GM06990 (cell line): ENCODE measurements at regions not wholly inside any gene's neighbourhood (a gene's known extent, or its start where the extent isn't known, plus 50 kb on each side); places are given as distances from the start of the nearest gene placed in this dataset.

Experiments used
- DNase-seq: peaks from one replicate; pipeline ENCODE4 v3.0.0-alpha.2; 2011; ENCODE audit not compliant: insufficient read length; ENCODE audit errors: extremely low read depth
- H3K27me3 ChIP-seq: replicated peaks from 2 replicates; pipeline ENCODE4 v1.6.0; 2011; ENCODE audit warnings: low read length; ENCODE audit not compliant: control insufficient read depth, insufficient read depth
- H3K36me3 ChIP-seq: 2 replicates; pipeline ENCODE4 v1.5.1; 2011; ENCODE audit warnings: low read length; ENCODE audit not compliant: control insufficient read depth, insufficient read depth
- H3K4me3 ChIP-seq: replicated peaks from 2 replicates; pipeline ENCODE4 v1.5.1; 2011; ENCODE audit warnings: low read depth, mild to moderate bottlenecking, control low read depth, low read length
- TF ChIP-seq, protein P1 (sequence below): IDR thresholded peaks from 2 replicates; pipeline ENCODE4 v1.5.1; 2011; ENCODE audit warnings: low read length, control low read depth, mild to moderate bottlenecking, inconsistent platforms; ENCODE audit not compliant: insufficient read depth, poor library complexity, severe bottlenecking

GRCh38 chr1:22318279-22318981, 133.2 kb upstream of the ZBTB40 start:
- TF ChIP-seq, protein P1, sequence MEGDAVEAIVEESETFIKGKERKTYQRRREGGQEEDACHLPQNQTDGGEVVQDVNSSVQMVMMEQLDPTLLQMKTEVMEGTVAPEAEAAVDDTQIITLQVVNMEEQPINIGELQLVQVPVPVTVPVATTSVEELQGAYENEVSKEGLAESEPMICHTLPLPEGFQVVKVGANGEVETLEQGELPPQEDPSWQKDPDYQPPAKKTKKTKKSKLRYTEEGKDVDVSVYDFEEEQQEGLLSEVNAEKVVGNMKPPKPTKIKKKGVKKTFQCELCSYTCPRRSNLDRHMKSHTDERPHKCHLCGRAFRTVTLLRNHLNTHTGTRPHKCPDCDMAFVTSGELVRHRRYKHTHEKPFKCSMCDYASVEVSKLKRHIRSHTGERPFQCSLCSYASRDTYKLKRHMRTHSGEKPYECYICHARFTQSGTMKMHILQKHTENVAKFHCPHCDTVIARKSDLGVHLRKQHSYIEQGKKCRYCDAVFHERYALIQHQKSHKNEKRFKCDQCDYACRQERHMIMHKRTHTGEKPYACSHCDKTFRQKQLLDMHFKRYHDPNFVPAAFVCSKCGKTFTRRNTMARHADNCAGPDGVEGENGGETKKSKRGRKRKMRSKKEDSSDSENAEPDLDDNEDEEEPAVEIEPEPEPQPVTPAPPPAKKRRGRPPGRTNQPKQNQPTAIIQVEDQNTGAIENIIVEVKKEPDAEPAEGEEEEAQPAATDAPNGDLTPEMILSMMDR: no peak
- no peaks in the 10 kb centered on the region for H3K36me3 ChIP-seq
- H3K27me3 ChIP-seq: peaks cover 3% of the 10 kb centered on the region
- H3K4me3 ChIP-seq: no peak overlapping the region
- DNase-seq: no peak

DNA sequence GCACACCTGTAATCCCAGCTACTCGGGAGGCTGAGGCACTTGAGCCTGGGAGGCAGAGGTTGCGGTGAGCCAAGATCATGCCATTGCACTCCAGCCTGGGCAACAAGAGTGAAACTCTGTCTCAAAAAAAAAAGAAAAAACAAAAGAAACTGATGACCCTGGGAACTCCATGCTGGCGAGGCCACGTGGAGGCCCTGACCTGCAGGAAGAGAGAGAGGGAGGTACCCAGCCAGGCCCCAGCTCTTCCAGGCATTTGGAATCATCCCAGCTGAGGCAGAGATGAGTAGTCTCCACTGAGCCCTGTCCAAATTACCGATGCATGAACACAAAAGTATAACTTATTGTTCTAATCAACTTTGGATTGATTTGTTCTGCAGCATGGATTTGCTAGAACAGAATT, 132.0 kb upstream of the ZBTB40 start:
- Histone ChIP-seq H3K4me3 (no peak overlapping the region), H3K36me3 (no peaks in the 10 kb centered on the region), H3K27me3 (peaks cover 3% of the 10 kb centered on the region)
- no peak for DNase-seq
- TF ChIP-seq, protein P1: no peak

GRCh38 chr1:22320587-22321344, 130.9 kb upstream of the ZBTB40 start:
- Histone ChIP-seq H3K36me3 (no peaks in the 10 kb centered on the region), H3K27me3 (peaks cover 3% of the 10 kb centered on the region), H3K4me3 (no peak overlapping the region)
- no peak for DNase-seq
- TF ChIP-seq, protein P1: no peak

DNA sequence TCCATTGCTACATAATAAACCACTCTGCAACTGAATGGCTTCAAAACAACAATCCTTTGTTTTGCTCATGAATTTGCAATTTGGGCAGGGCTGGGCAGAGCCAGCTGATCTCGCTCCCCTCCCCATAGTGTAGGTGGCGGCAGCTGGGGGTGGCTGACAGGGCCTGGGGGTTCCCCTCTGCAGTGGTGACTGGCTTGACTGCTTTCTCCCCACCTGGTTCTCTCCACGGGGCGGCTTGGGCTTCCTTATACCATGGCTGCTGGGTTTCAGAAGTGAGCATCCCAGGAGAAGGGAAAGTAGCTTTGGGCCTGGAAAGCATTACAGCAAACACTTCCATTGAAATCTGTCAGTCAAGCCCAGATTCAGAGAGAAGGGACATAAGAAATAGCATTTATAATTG, 129.7 kb upstream of the ZBTB40 start:
- TF ChIP-seq, protein P1: no peak
- no peaks in the 10 kb centered on the region for H3K36me3 ChIP-seq
- peaks cover 3% of the 10 kb centered on the region for H3K27me3 ChIP-seq
- DNase-seq: no peak
- H3K4me3 ChIP-seq: no peak overlapping the region

DNA sequence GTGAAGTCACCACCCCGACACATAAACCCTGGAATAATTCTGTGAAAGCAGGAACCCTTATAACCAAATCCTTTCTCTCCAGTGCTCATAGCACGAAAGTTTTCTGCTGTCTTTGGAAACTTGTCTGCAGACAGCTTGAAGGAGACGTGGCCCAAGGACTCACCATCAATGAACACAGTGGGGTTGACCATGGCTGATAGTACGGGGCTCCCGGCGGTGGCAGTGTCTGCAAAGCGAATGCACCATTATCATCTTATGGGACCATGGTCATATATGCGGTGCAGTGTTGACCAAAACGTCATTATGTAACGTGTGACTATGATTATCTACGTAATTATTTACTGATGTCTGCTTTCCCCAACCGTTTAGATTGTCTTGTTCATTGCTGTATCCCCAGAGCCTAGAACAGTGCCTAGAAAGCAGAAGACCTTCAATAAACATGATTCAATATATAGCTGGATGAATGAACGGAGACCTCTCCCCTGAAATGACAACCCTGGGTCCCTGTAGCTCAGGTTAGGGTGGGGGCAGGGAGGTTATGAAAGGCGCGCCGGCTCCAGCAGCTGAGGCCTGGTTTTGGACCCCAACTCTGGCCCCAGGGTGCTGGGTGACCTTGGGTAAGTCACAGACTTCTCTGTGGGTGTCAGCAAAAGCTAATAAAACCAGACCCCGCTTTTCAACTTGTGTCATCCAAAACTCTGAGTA, 128.4 kb upstream of the ZBTB40 start:
- TF ChIP-seq, protein P1: no peak
- H3K27me3 ChIP-seq: peaks cover 3% of the 10 kb centered on the region
- no peaks in the 10 kb centered on the region for H3K36me3 ChIP-seq
- DNase-seq: no peak
- no peak overlapping the region for H3K4me3 ChIP-seq
